ENCODE measurements at regions not wholly inside any gene's neighbourhood (a gene's known extent, or its start where the extent isn't known, plus 50 kb on each side); places are given as distances from the start of the nearest gene placed in this dataset.
A peak's percentile ranks its signal among the peaks of the same experiment; 100 is the strongest.

DNA sequence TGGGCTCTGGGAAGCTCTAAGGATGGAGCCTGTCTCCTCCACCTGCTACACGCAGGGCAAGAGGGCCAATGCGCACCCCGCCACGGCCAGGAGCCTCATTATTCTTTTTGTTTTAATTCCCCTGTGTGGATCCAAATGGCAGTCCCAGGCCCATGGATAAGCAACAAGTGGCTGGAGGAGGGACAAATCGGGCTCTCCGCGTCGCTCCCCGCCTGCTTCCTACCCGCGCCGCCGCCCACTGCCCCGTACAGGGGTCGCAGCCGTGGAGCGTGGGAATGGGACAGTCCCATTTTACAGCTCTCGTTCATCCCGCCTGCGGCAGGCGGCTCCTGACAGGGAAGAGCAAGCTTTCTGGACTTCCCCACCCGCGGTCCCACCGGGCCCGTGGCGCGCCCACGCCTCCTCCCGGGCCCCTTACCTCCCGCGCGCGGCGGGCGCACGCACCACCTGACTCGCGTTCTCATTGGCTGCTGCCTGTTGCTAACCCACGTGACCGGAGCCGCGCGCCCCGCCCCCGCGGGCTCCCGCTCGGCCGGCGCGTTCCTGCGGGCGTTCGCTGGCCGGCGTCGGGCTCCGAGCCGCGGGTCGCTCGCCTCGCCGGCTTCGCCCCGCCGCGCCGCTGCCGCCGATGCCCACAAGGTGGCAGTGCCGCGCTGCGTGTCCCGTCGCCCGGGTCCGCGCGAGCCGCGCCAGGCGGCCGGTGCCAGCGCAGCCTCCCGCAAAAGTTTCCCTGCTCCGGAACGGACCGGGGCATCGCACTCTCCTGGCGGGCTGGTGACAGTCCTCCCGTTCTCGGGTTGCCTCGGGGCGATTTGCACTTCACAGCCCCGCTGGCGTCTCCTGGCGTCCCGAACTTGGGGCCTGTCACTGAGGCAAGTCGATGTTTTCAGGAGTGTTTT lies 93.3 kb downstream of the CD83 start (continued):
- TF ChIP-seq, protein P1, sequence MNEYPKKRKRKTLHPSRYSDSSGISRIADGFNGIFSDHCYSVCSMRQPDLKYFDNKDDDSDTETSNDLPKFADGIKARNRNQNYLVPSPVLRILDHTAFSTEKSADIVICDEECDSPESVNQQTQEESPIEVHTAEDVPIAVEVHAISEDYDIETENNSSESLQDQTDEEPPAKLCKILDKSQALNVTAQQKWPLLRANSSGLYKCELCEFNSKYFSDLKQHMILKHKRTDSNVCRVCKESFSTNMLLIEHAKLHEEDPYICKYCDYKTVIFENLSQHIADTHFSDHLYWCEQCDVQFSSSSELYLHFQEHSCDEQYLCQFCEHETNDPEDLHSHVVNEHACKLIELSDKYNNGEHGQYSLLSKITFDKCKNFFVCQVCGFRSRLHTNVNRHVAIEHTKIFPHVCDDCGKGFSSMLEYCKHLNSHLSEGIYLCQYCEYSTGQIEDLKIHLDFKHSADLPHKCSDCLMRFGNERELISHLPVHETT (CRISPR knock-in tag; conservative IDR thresholded peaks at IDR 0.05), result no peak
- TF ChIP-seq, protein P2, sequence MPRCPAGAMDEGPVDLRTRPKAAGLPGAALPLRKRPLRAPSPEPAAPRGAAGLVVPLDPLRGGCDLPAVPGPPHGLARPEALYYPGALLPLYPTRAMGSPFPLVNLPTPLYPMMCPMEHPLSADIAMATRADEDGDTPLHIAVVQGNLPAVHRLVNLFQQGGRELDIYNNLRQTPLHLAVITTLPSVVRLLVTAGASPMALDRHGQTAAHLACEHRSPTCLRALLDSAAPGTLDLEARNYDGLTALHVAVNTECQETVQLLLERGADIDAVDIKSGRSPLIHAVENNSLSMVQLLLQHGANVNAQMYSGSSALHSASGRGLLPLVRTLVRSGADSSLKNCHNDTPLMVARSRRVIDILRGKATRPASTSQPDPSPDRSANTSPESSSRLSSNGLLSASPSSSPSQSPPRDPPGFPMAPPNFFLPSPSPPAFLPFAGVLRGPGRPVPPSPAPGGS (CRISPR knock-in tag; IDR thresholded peaks at IDR 0.05), result peak; percentile 68
- TF ChIP-seq ZNF331 (CRISPR knock-in tag; IDR thresholded peaks at IDR 0.05) (no peak), ZBTB3 (CRISPR knock-in tag; IDR thresholded peaks at IDR 0.05; ENCODE audit: borderline replicate concordance, low read depth) (no peak), ETV6 (CRISPR knock-in tag; conservative IDR thresholded peaks at IDR 0.05) (no peak), ARHGAP35 (CRISPR knock-in tag; IDR thresholded peaks at IDR 0.05; ENCODE audit: borderline replicate concordance) (no peak; the same call in 1 of the 2 replicates), FIP1L1 (IDR thresholded peaks at IDR 0.05; ENCODE audit: borderline replicate concordance, insufficient read depth, low read depth, low read length) (no peak), ZFAT (CRISPR knock-in tag; conservative IDR thresholded peaks at IDR 0.05) (0 out of 2 replicates have a peak, but pooled peaks have one; percentile 29), NCOR1 (IDR thresholded peaks at IDR 0.05; ENCODE audit: borderline replicate concordance, low read length) (no peak), TCF7L2 (IDR thresholded peaks at IDR 0.05; ENCODE audit: low read depth, low read length) (no peak), BRD4 (CRISPR knock-in tag; IDR thresholded peaks at IDR 0.05) (peak; percentile 76), AGO1 (IDR thresholded peaks at IDR 0.05; ENCODE audit: low read depth, low read length, poor library complexity, severe bottlenecking) (no peak), KDM1A (CRISPR knock-in tag; IDR thresholded peaks at IDR 0.05) (no peak), ZNF747 (CRISPR knock-in tag; IDR thresholded peaks at IDR 0.05; ENCODE audit: borderline replicate concordance) (no peak)
- TF ChIP-seq, protein P3, sequence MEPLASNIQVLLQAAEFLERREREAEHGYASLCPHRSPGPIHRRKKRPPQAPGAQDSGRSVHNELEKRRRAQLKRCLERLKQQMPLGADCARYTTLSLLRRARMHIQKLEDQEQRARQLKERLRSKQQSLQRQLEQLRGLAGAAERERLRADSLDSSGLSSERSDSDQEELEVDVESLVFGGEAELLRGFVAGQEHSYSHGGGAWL (CRISPR knock-in tag; IDR thresholded peaks at IDR 0.05), result peak; percentile 23; the same call in 1 of the 2 replicates
- TF ChIP-seq, protein P4, sequence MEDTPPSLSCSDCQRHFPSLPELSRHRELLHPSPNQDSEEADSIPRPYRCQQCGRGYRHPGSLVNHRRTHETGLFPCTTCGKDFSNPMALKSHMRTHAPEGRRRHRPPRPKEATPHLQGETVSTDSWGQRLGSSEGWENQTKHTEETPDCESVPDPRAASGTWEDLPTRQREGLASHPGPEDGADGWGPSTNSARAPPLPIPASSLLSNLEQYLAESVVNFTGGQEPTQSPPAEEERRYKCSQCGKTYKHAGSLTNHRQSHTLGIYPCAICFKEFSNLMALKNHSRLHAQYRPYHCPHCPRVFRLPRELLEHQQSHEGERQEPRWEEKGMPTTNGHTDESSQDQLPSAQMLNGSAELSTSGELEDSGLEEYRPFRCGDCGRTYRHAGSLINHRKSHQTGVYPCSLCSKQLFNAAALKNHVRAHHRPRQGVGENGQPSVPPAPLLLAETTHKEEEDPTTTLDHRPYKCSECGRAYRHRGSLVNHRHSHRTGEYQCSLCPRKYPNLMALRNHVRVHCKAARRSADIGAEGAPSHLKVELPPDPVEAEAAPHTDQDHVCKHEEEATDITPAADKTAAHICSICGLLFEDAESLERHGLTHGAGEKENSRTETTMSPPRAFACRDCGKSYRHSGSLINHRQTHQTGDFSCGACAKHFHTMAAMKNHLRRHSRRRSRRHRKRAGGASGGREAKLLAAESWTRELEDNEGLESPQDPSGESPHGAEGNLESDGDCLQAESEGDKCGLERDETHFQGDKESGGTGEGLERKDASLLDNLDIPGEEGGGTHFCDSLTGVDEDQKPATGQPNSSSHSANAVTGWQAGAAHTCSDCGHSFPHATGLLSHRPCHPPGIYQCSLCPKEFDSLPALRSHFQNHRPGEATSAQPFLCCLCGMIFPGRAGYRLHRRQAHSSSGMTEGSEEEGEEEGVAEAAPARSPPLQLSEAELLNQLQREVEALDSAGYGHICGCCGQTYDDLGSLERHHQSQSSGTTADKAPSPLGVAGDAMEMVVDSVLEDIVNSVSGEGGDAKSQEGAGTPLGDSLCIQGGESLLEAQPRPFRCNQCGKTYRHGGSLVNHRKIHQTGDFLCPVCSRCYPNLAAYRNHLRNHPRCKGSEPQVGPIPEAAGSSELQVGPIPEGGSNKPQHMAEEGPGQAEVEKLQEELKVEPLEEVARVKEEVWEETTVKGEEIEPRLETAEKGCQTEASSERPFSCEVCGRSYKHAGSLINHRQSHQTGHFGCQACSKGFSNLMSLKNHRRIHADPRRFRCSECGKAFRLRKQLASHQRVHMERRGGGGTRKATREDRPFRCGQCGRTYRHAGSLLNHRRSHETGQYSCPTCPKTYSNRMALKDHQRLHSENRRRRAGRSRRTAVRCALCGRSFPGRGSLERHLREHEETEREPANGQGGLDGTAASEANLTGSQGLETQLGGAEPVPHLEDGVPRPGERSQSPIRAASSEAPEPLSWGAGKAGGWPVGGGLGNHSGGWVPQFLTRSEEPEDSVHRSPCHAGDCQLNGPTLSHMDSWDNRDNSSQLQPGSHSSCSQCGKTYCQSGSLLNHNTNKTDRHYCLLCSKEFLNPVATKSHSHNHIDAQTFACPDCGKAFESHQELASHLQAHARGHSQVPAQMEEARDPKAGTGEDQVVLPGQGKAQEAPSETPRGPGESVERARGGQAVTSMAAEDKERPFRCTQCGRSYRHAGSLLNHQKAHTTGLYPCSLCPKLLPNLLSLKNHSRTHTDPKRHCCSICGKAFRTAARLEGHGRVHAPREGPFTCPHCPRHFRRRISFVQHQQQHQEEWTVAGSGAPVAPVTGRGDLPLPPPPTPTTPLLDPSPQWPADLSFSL (CRISPR knock-in tag; IDR thresholded peaks at IDR 0.05), result no peak
- TF ChIP-seq, protein P5, sequence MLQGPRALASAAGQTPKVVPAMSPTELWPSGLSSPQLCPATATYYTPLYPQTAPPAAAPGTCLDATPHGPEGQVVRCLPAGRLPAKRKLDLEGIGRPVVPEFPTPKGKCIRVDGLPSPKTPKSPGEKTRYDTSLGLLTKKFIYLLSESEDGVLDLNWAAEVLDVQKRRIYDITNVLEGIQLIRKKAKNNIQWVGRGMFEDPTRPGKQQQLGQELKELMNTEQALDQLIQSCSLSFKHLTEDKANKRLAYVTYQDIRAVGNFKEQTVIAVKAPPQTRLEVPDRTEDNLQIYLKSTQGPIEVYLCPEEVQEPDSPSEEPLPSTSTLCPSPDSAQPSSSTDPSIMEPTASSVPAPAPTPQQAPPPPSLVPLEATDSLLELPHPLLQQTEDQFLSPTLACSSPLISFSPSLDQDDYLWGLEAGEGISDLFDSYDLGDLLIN (CRISPR knock-in tag; IDR thresholded peaks at IDR 0.05; ENCODE audit: borderline replicate concordance), result peak; percentile 93; the same call in 1 of the 2 replicates

All from HepG2 (cell line).